GM21576 (cell line): ENCODE measurements at regions not wholly inside any gene's neighbourhood (a gene's known extent, or its start where the extent isn't known, plus 50 kb on each side); places are given as distances from the start of the nearest gene placed in this dataset.

Experiments used
- ATAC-seq: cut with Tn5 transposase; IDR thresholded peaks from one replicate; pipeline ENCODE4 v1.9.1; 2021; ENCODE audit warnings: mild to moderate bottlenecking, moderate library complexity; ENCODE audit not compliant: unreplicated experiment

DNA sequence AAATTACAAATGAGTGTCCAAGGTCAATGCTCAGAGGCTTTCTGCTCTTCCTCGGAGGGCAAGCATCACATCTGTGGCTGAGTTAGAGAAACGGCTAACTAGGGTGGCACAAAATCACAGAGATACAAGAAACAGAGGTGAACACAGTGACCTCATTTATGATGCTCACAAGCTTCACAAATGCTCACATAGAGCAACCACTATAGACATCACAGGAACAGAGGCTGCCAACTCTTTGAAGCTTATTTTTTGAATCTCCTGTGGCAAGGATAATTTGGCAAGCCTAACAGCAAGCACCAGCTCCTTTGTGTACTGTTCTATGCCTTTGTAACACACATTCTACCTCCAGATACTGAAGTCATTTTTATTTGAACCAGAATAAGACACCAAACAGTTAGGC lies 416.5 kb upstream of the DDI1 start:
- no peak for ATAC-seq

GRCh38 chr11:103622296-103622695 lies 414.1 kb upstream of the DDI1 start:
- no peak for ATAC-seq

GRCh38 chr11:103623933-103624332 lies 412.5 kb upstream of the DDI1 start:
- no peak for ATAC-seq

DNA sequence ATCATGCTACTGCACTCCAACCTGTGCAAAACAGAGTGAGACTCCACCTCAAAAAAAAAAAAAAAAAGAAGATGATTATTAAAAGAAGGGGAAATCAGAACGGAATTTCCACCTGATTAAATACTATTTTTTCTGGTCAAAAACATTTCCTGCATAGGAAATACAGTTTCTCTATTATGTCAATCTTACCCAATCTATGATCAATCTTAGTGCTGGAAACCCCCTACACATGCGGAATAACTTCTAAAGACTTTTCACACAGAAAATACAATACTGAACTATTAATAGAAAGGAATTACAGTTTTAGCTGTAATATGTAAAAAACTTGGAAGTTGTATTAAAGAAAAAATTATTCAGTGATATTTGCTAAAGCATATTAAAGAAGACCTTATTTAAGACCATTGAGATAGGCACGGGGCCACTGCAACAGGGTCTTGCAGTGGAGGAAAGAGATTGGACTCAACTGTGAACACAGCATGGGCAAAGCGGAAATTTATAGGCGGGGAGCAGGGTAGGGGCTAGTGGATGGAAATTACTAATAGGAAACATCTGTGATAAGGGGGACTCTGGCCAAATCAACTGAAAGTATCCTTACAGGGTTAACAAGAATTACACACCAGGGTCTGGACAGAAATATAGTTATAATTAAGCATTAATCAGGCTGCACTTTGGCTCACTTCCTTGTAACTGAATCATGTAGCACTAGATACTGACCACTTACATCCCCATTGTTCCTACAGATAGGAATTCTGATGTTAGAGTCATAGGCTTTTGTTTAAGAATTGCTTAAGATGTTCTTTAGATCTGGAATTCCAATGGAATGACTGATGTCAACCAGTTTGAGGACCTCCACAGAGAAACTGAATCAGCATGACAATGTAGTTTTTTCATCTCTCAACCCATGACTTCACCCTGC lies 411.5 kb upstream of the DDI1 start:
- ATAC-seq: no peak

- no peak for ATAC-seq
These were observed 410.8 kb upstream of the DDI1 start for GRCh38 chr11:103625624-103625965.

GRCh38 chr11:103628121-103628520 lies 408.3 kb upstream of the DDI1 start:
- no peak for ATAC-seq

- ATAC-seq: no peak
These were observed 404.6 kb upstream of the DDI1 start for GRCh38 chr11:103631841-103632240.

GRCh38 chr11:103633068-103633788 lies 403.2 kb upstream of the DDI1 start:
- no peak for ATAC-seq

DNA sequence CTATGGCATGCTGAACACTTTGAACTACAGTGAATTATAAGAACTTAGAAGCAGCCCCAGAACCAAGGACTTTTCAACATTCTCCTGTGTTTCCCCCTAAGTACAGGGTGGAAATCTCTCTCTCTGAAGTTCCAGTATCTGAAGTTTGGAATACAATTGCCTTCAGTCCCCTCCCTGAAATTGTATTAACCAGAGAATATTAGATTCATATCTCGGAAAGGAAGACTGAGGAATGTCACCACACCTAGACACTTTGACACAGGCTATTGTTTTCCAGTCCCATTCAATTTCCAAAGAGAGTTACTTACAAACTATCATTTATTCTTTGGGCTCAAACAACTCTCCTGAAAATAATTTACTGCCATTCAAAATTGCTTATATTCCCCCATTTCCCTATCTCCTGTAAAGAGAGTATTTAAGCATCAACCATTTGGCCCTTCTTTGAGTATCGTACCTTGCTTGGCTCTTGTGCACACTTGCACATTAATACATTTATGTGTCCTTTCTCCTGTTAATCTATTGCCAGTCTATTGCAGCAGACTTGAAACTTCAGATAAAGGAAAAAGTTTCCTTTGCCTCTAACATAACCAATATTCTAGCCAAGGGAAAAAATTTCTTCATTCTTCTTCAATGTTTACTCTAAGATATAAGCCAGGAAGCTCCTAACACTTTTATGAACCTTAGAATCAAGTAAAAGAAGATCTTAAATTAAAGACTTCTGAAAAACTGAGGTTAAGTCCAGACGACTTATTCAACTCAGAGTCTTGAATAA lies 402.4 kb upstream of the DDI1 start:
- no peak for ATAC-seq

DNA sequence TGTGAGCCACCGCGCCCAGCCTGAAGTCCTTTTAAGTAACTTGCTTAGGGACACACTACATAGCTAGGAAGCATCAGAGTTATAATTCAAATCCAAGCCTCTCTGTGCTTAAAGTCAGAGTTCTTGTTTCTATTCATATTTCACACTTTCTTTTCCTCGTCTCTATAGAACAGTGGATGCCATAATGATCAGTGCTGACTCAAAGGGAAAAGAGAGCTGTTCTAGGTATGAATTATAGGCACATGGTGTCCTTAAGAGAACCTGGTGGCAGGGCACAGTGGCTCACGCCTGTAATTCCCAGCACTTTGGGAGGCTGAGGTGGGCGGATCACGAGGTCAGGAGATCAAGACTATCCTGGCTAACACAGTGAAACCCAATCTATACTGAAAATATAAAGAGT lies 400.2 kb upstream of the DDI1 start:
- no peak for ATAC-seq

DNA sequence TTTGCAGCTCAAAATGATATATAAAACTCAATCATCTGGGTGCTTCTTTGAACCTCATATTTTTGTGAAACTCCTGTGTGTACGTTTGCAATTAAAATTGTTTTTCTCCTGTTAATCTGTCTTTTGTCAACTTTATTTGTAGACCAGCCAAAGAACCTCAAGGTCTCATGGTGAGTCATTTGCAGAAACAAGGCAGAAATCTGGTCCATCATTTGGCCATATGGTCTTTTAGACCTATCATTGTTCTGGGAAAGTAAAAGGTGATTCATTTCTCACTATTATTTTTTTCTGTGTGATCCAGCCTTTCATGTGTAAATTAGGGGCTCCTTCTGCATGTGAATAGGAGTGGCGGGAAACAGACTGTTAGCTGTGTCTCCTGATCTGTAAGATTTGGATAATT lies 399.1 kb upstream of the DDI1 start:
- no peak for ATAC-seq

DNA sequence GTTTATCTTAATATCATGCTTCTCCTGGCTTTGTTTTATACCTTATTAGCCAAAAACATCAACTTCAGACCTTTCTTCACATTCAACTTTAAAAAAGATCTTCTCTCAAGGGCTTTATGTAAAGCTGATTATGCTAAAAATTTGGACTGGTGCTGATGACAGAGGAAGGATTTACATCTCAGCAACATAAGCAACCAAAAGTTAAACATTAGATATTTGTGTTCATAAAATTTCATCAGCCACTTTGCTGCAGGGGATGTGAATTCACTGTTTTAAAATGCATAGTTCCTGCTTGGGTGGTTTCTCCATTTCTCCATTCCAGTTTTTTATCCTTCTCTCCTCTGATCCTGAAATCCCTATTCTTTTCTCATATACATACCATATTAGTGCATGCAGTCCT lies 398.6 kb upstream of the DDI1 start:
- ATAC-seq: no peak

GRCh38 chr11:103644676-103645075 lies 391.8 kb upstream of the DDI1 start:
- ATAC-seq: no peak

- ATAC-seq: no peak
These were observed 388.4 kb upstream of the DDI1 start for GRCh38 chr11:103648054-103648453.

DNA sequence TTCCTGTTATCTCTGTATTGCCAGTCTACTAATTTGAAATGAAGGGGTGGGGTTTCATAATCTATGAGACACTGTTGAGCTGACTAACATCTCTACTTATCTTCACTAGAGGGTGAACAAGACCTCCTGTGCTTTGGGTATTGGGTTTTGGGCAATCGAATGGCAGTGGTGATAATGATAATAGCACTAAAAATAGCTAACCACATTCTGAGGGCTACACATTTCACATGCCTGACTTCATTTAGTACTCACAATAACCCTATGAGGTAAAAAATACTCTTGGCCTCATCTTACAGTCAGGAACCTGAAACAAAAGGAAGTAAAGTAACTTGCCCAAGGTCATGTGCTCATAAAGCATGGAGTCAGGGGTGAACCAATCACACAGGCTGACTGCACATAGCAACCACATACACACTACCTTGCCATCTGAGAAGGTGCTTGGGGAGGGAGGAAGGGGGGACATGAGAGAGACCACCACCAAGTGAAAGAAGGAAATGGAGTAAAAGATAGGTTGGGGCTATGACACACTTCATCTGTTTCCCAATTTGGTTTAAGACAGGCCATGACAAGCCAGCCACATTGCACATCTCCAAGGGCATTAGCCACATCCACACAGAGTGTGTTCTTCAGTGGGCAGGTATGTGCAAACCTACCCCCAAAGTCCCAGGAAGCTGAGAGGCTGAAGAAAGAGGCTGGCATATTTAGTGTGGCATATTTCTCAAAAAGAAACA lies 387.6 kb upstream of the DDI1 start:
- no peak for ATAC-seq

DNA sequence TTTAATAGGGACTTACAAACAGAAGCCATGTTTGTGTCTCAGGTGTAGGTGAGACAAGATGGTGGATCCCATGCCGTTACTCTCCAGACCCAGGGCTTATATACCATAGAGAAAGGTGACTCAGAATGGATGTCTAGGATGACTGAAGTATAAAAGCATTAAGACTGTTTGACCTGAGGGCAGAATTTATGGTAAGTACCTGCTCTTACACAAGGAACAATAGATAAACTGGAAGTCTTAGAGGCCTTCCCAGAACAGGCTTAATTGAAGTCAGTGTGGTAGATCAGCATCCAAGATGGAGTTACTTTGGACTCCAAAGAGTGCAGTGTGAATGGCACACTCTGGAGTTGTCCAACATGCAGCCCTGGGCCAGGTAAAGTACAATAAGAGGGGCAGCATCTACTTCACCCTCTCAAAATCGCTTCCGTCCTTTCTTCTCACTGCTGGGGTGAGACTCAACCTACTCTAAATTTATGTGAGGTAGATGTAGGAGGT lies 387.0 kb upstream of the DDI1 start:
- ATAC-seq: no peak

DNA sequence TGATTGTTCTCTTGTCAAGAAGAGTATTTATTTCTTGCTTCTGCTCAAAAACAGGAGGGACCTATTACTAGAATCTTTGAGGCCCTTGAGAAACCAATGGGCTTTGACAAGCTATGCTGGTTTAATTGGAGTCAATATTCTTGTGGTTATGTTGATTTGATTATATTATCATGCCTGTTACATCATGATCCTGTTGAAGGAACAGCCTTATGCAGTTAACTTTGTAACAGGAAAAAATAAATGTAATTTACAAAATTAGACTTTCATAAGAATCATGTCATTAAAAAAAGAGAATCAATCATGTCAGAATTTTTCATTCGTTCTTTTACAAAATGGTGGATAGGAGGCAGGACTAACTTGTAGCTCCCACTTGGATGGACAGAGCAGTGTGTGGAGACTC lies 386.1 kb upstream of the DDI1 start:
- no peak for ATAC-seq

GRCh38 chr11:103651341-103651998 lies 385.0 kb upstream of the DDI1 start:
- no peak for ATAC-seq

DNA sequence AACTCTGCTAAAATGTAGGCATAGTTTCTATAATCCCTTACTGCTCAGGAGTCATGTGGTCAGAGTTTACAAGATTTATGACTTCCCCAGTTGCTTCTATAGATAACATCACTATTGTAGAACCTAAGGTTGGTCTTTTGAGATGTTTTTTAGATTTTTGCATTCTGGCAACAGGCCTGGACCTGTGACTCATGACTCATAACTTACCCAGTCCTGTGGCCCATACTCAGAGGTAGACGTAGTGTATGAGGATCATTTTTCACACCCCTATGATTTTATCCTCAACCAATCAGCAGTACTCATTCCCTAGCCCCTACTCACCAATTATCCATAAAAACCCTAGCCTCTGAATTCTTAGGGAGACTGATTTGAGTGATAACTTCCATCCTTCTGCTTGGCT lies 384.4 kb upstream of the DDI1 start:
- no peak for ATAC-seq

DNA sequence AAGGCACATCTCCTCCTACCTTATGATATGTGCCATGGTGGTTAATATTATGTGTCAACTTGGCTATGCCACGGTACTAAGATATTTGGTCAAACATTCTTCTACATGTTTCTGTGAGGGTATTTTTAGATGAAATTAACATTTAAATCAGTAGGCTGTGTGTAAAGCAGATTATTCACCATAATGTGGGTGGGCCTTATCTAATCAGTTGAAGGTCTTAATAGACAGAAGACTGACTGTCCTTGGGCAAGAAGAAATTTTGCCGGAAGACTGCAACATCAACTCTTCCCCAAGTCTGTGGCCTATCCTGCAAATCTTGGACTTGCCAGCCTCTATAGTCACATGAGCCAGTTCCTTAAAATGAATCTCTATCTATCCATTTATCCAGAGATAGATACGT lies 380.1 kb upstream of the DDI1 start:
- ATAC-seq: no peak
